Hepatocyte (in vitro differentiated cells): ENCODE measurements at regions not wholly inside any gene's neighbourhood (a gene's known extent, or its start where the extent isn't known, plus 50 kb on each side); places are given as distances from the start of the nearest gene placed in this dataset.
"Not testable (repeated sequence)": the region's sequence is repeated elsewhere in the genome, so short reads cannot be mapped to it uniquely, and the experiment has no call there.

ENCODE experiments used
- DNase-seq: peaks from one replicate; pipeline ENCODE4 v3.0.0-alpha.2; 2016; ENCODE audit warnings: low spot score
- H2AFZ ChIP-seq: fragments of 200-600 bp; sonication (generic); 2 replicates; pipeline ENCODE4 v1.6.0; 2016; ENCODE audit warnings: antibody characterized with exemption, mild to moderate bottlenecking
- H3K27ac ChIP-seq: fragments of 200-600 bp; sonication (generic); 2 replicates; pipeline ENCODE4 v1.5.1; 2016; ENCODE audit warnings: mild to moderate bottlenecking
- H3K27me3 ChIP-seq: fragments of 200-600 bp; sonication (generic); 2 replicates; pipeline ENCODE4 v1.6.1; 2016
- H3K36me3 ChIP-seq: fragments of 200-600 bp; sonication (generic); replicated peaks from 2 replicates; pipeline ENCODE4 v1.5.1; 2016; ENCODE audit warnings: low read depth; ENCODE audit not compliant: insufficient read depth
- H3K4me1 ChIP-seq: fragments of 200-600 bp; sonication (generic); 2 replicates; pipeline ENCODE4 v1.5.1; 2016; ENCODE audit warnings: mild to moderate bottlenecking, moderate library complexity; ENCODE audit not compliant: insufficient read depth
- H3K4me2 ChIP-seq: fragments of 200-600 bp; sonication (generic); 2 replicates; pipeline ENCODE4 v1.6.0; 2016
- H3K4me3 ChIP-seq: fragments of 200-600 bp; sonication (generic); 2 replicates; pipeline ENCODE4 v1.5.1; 2016; ENCODE audit warnings: mild to moderate bottlenecking
- H3K79me2 ChIP-seq: fragments of 200-600 bp; sonication (generic); 2 replicates; pipeline ENCODE4 v1.6.0; 2017; ENCODE audit warnings: mild to moderate bottlenecking
- H3K9me2 ChIP-seq: fragments of 200-600 bp; sonication (generic); replicated peaks from 2 replicates; pipeline ENCODE4 v1.6.0; 2017; ENCODE audit warnings: mild to moderate bottlenecking; ENCODE audit not compliant: insufficient read depth
- H3K9me3 ChIP-seq: fragments of 200-600 bp; sonication (generic); 2 replicates; pipeline ENCODE4 v1.5.1; 2016; ENCODE audit warnings: low read depth, mild to moderate bottlenecking
- H4K20me1 ChIP-seq: fragments of 200-600 bp; sonication (generic); 2 replicates; pipeline ENCODE4 v1.6.0; 2016; ENCODE audit warnings: mild to moderate bottlenecking; ENCODE audit not compliant: insufficient read depth, poor library complexity, severe bottlenecking
- EZH2 ChIP-seq: fragments of 200-600 bp; sonication (generic); IDR thresholded peaks from 2 replicates; pipeline ENCODE4 v1.6.1; 2016; ENCODE audit warnings: antibody characterized with exemption, mild to moderate bottlenecking, borderline replicate concordance
- EZH2phosphoT487 ChIP-seq: fragments of 200-600 bp; sonication (generic); IDR thresholded peaks from one replicate; pipeline ENCODE4 v1.6.1; 2018; ENCODE audit warnings: antibody characterized with exemption, mild to moderate bottlenecking, low read depth, moderate library complexity; ENCODE audit not compliant: unreplicated experiment, severe bottlenecking
- WGBS: methylation state at CpG from one replicate; pipeline ENCODE4 v1.1.6; 2016; ENCODE audit warnings: low lambda C conversion rate; ENCODE audit errors: missing lambda C conversion rate; 5-methylcytosine and 5-hydroxymethylcytosine counted together
- TF ChIP-seq, protein P1 (sequence below): fragments of 200-600 bp; sonication (generic); IDR thresholded peaks from 2 replicates; pipeline ENCODE4 v1.5.1; 2016; ENCODE audit warnings: antibody characterized with exemption, mild to moderate bottlenecking; ENCODE audit not compliant: poor library complexity

DNA sequence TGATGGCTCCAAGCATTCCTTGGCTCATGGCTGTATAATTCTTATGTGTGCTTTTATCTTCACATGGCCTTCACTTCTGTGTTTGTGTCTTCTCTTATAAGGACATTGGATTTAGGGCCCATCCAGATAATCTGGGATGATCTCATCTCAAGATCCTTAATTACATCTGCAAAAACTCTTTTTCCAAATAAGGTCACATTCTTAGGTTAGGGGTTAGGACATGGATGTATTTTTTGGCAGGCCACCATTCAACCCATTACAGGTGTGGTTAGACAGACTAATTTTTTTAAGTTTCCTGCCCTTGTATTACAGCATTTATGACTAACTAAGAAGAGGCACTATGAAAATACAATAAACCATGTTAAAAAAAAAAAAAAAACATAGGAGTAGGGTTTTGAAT is 254.0 kb downstream of the TPBG start:
- Histone ChIP-seq H3K27ac (no peak overlapping the region), H3K27me3 (no peaks in the 10 kb centered on the region), H2AFZ (no peak overlapping the region), H3K79me2 (no peaks in the 10 kb centered on the region), H3K36me3 (no peaks in the 10 kb centered on the region), H3K4me1 (no peaks in the 10 kb centered on the region), H3K9me3 (no peaks in the 10 kb centered on the region), H3K9me2 (no peaks in the 10 kb centered on the region), H3K4me3 (no peak overlapping the region), H3K4me2 (no peak overlapping the region), H4K20me1 (no peaks in the 10 kb centered on the region)
- DNase-seq = no peak
- TF ChIP-seq EZH2 = no peak
- no peak for TF ChIP-seq EZH2phosphoT487
- TF ChIP-seq, protein P1, sequence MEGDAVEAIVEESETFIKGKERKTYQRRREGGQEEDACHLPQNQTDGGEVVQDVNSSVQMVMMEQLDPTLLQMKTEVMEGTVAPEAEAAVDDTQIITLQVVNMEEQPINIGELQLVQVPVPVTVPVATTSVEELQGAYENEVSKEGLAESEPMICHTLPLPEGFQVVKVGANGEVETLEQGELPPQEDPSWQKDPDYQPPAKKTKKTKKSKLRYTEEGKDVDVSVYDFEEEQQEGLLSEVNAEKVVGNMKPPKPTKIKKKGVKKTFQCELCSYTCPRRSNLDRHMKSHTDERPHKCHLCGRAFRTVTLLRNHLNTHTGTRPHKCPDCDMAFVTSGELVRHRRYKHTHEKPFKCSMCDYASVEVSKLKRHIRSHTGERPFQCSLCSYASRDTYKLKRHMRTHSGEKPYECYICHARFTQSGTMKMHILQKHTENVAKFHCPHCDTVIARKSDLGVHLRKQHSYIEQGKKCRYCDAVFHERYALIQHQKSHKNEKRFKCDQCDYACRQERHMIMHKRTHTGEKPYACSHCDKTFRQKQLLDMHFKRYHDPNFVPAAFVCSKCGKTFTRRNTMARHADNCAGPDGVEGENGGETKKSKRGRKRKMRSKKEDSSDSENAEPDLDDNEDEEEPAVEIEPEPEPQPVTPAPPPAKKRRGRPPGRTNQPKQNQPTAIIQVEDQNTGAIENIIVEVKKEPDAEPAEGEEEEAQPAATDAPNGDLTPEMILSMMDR = no peak

DNA sequence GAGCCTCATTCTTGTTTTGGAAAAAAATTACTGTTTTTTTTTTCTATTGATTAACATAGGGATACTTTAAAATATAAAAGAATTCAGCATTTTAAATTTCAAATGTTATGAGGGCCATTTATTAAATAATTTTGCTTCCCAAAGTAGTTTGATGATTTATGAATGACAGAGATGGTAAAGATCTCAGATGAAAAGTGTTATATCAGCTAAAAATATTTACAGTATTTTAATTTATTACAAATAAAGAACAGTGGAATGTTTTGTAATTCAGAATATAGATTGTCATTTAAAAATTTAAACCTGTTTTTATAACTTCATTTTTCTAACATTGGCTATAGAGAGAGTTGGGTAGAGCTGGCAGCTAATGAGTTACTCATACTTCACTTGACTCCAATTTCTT is 256.0 kb downstream of the TPBG start:
- Histone ChIP-seq H3K9me2 (no peaks in the 10 kb centered on the region), H3K79me2 (no peaks in the 10 kb centered on the region), H3K27me3 (no peaks in the 10 kb centered on the region), H3K4me1 (no peaks in the 10 kb centered on the region), H3K4me3 (no peak overlapping the region), H3K4me2 (no peak overlapping the region), H4K20me1 (no peaks in the 10 kb centered on the region), H2AFZ (no peak overlapping the region), H3K27ac (no peak overlapping the region), H3K36me3 (no peaks in the 10 kb centered on the region), H3K9me3 (no peaks in the 10 kb centered on the region)
- no peak for DNase-seq
- TF ChIP-seq EZH2phosphoT487 (no peak), EZH2 (no peak)
- TF ChIP-seq, protein P1 = no peak

DNA sequence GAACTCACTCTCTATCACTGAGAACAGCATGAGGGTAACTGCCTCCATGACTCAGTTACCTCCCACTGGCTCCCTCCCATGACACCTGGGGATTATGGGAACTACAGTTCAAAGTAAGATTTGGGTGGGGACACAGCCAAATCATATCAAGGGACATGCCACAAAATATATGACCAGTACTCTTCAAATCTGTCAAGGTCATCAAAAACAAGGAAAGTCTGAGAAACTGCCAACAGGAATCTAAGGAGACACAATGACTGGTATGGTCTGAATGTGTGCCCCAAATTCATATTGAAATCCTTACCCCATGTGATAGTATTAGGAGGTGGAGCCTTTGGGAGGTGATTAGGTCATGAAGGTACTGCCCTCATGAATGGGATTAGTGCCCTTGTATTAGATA is 258.8 kb downstream of the TPBG start:
- no peak for DNase-seq
- Histone ChIP-seq H3K79me2 (no peaks in the 10 kb centered on the region), H3K4me3 (no peak overlapping the region), H3K36me3 (no peaks in the 10 kb centered on the region), H3K4me2 (no peak overlapping the region), H3K9me3 (no peaks in the 10 kb centered on the region), H3K4me1 (no peaks in the 10 kb centered on the region), H4K20me1 (no peaks in the 10 kb centered on the region), H3K9me2 (no peaks in the 10 kb centered on the region), H3K27me3 (no peaks in the 10 kb centered on the region), H3K27ac (no peak overlapping the region), H2AFZ (no peak overlapping the region)
- TF ChIP-seq, protein P1 = no peak
- no peak for TF ChIP-seq EZH2phosphoT487
- TF ChIP-seq EZH2 = no peak

DNA sequence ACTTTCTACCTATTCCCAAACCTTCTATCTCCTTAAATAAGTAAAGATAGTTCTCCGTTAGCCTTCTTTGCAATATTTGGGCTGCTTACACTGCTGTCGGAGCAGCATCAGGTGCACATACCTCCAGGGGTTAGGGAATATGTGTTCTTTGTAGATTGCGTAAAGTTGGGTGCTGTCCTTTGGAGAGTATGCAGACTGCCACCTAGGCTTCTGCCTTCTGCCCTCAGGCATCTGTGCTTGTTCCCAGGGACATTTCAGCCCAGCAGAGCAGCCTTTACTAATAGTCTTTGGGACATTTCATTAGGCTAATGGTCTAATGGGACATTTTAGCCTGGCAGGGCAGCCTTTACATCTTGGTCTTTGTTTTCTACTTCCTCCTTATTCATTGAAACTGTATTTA is 260.6 kb downstream of the TPBG start:
- WGBS = 59% methylated on average over 3 of the region's 3 CpGs
- no peak for TF ChIP-seq EZH2
- TF ChIP-seq, protein P1 = no peak
- H3K9me3 ChIP-seq = no peaks in the 10 kb centered on the region
- H3K4me2 ChIP-seq = no peak overlapping the region
- no peak overlapping the region for H3K27ac ChIP-seq
- no peaks in the 10 kb centered on the region for H3K4me1 ChIP-seq
- H4K20me1 ChIP-seq = no peaks in the 10 kb centered on the region
- DNase-seq = no peak
- H2AFZ ChIP-seq = no peak overlapping the region
- no peak overlapping the region for H3K4me3 ChIP-seq
- no peaks in the 10 kb centered on the region for H3K9me2 ChIP-seq
- no peaks in the 10 kb centered on the region for H3K79me2 ChIP-seq
- H3K27me3 ChIP-seq = no peaks in the 10 kb centered on the region
- no peaks in the 10 kb centered on the region for H3K36me3 ChIP-seq

DNA sequence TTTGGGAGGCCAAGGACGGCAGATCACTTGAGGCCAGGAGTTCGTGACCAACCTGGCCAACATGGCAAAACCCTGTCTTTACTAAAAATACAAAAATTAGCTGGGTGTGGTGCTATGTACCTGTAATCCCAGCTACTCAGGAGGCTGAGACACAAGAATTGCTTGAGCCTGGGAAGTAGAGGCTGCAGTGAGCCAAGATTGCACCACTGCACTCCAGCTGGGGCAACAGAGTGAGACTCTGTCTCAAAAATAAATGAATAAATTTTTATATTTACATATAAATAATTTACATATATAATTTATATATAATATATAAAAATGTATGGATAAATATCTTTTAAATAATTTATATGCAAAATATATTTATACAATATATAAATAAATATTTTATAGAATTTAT is 263.3 kb downstream of the TPBG start:
- not testable (repeated sequence) for H2AFZ ChIP-seq, H3K4me2 ChIP-seq, DNase-seq, H3K4me3 ChIP-seq, H3K9me2 ChIP-seq, H4K20me1 ChIP-seq, H3K27me3 ChIP-seq, H3K36me3 ChIP-seq, H3K79me2 ChIP-seq, H3K9me3 ChIP-seq, H3K27ac ChIP-seq, H3K4me1 ChIP-seq
- 96% methylated on average over 2 of the region's 2 CpGs for WGBS
